HG02973 (cell line): ENCODE measurements at regions not wholly inside any gene's neighbourhood (a gene's known extent, or its start where the extent isn't known, plus 50 kb on each side); places are given as distances from the start of the nearest gene placed in this dataset.
"Not testable (repeated sequence)": the region's sequence is repeated elsewhere in the genome, so short reads cannot be mapped to it uniquely, and the experiment has no call there.

ENCODE experiments used
- ATAC-seq: cut with Tn5 transposase; IDR thresholded peaks from one replicate; pipeline ENCODE4 v1.9.1; 2021; ENCODE audit warnings: moderate library complexity; ENCODE audit not compliant: unreplicated experiment

GRCh38 chr10:9061871-9062270 lies 1007.4 kb downstream of the GATA3 start:
- ATAC-seq: no peak

- ATAC-seq: no peak
Measured at GRCh38 chr10:9066152-9066551, 1011.7 kb downstream of the GATA3 start.

GRCh38 chr10:9068003-9068402 lies 1013.5 kb downstream of the GATA3 start:
- ATAC-seq: no peak

- ATAC-seq: no peak
Measured at GRCh38 chr10:9069136-9069535, 1014.6 kb downstream of the GATA3 start.

GRCh38 chr10:9075420-9075819 lies 1020.9 kb downstream of the GATA3 start:
- ATAC-seq: no peak

GRCh38 chr10:9076066-9076465 lies 1021.6 kb downstream of the GATA3 start:
- ATAC-seq: no peak

- ATAC-seq: no peak
Measured at GRCh38 chr10:9081253-9081652, 1026.8 kb downstream of the GATA3 start.

- ATAC-seq: no peak
Measured at GRCh38 chr10:9081961-9082360, 1027.5 kb downstream of the GATA3 start.

GRCh38 chr10:9091530-9092093 lies 1037.1 kb downstream of the GATA3 start:
- no peak for ATAC-seq

- ATAC-seq: no peak
Measured at GRCh38 chr10:9096288-9096687, 1041.8 kb downstream of the GATA3 start.

- no peak for ATAC-seq
Measured at GRCh38 chr10:9097206-9097990, 1042.9 kb downstream of the GATA3 start.

GRCh38 chr10:9097991-9098306 lies 1043.5 kb downstream of the GATA3 start:
- no peak for ATAC-seq

GRCh38 chr10:9102026-9102425 lies 1047.5 kb downstream of the GATA3 start:
- ATAC-seq: no peak

- ATAC-seq: no peak
Measured at GRCh38 chr10:9103301-9103700, 1048.8 kb downstream of the GATA3 start.

GRCh38 chr10:9111976-9112375 lies 1057.5 kb downstream of the GATA3 start:
- no peak for ATAC-seq

- no peak for ATAC-seq
Measured at GRCh38 chr10:9126728-9127127, 1072.2 kb downstream of the GATA3 start.

GRCh38 chr10:9137368-9137767 lies 1082.9 kb downstream of the GATA3 start:
- no peak for ATAC-seq

GRCh38 chr10:9138829-9139228 lies 1084.3 kb downstream of the GATA3 start:
- ATAC-seq: not testable (repeated sequence)

GRCh38 chr10:9140373-9140772 lies 1085.9 kb downstream of the GATA3 start:
- no peak for ATAC-seq

- ATAC-seq: no peak
Measured at GRCh38 chr10:9147475-9147874, 1093.0 kb downstream of the GATA3 start.

GRCh38 chr10:9149134-9149533 lies 1094.6 kb downstream of the GATA3 start:
- ATAC-seq: no peak

GRCh38 chr10:9153057-9153456 lies 1098.6 kb downstream of the GATA3 start:
- ATAC-seq: not testable (repeated sequence)

GRCh38 chr10:9157656-9158055 lies 1103.2 kb downstream of the GATA3 start:
- no peak for ATAC-seq
